Stimulated activated CD4-positive, alpha-beta T cell treated with anti-CD3 and anti-CD28 coated beads, TNF-alpha, amount 100 ng/mL, for 4 hours (primary cell): ENCODE measurements at regions not wholly inside any gene's neighbourhood (a gene's known extent, or its start where the extent isn't known, plus 50 kb on each side); places are given as distances from the start of the nearest gene placed in this dataset.
"Not testable (repeated sequence)": the region's sequence is repeated elsewhere in the genome, so short reads cannot be mapped to it uniquely, and the experiment has no call there.

Experiments used
- DNase-seq, 3 experiments: peaks; one replicate each; pipeline ENCODE4 v3.0.0-alpha.2; 2020; ENCODE audit warnings: low read depth in 3 of 3

DNA sequence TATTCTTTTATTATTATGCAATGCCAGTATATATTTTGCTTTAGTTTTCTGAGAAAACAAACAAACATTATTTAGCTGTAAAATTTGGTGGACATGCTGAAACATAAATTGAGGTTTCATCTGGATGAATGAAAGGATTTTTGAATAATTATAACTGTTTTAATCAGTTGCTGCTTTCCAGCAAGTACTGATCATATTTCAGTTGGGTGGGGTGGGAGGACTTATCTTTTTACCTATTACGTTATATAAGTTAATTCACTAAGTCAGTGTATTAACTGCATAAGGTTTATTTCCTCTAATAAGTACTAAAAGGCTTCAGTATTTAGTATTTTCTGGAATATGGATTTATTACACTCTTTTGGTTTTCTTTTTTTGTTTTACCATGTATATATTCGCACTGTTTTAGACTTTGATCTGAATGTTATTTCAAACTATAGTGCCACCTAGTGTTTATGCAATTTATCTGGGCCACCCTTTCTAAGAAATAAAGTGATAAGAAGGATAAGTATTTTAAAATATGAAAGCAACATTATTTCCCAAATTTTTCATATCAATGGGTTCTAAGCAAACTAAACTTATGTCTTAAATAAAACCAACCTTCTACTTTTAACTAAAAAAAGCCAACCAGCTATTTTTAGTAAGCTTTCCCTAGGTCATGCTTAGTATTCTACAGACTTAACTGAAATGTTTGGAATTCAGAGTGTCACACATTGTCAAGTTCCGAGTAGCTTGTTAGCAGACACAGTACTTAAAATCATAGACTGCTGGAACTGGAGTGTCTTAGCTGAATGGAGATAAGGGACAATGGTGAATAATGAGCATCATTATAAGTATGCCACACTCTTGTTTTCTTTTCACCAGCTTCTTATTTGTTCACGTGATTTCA, 105.4 kb upstream of the MCHR2 start:
- no peak for DNase-seq

GRCh38 chr6:100096936-100097335, 102.9 kb upstream of the MCHR2 start:
- DNase-seq = no peak

DNA sequence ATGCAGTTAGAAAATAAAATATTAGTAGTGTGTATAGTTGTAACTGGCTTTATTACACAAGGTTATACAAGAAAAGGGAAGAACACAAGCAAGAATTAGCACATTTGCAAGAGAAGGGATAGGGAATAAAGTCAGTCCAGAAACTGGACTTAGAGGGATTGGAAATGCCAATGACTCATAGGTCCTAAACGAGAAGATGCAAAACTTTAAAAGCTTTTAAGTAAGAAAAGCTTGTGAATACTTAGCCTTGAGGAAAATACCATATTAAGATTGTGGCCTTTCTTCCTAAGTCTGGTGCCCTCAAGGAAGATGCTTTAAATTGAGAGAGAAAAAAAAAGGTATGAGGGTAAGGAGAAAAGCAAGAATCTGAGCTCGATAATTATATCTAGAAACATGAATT, 102.3 kb upstream of the MCHR2 start:
- DNase-seq = no peak

- no peak for DNase-seq
These were observed 99.4 kb upstream of the MCHR2 start for GRCh38 chr6:100093405-100093804.

- no peak for DNase-seq
These were observed 94.0 kb upstream of the MCHR2 start for GRCh38 chr6:100088009-100088408.

DNA sequence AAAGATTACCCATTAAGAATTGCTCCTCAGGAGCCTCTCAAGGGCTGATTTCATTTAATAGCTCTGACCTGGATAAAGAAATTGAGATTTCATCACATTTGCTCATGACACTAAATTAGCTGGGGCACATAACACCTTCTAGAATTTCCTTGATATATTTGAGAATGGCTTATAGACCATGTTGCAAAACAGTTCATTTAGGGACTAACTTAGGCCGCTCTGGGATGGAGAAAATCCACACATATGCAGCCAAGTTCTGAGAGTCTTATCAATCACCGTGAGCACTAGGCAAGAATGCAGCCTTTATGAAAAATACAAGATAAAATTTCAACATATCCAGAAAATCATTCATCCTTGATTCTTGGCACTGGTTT, 91.0 kb upstream of the MCHR2 start:
- no peak for DNase-seq

GRCh38 chr6:100084316-100084990, 90.4 kb upstream of the MCHR2 start:
- no peak for DNase-seq

GRCh38 chr6:100078509-100078908, 84.5 kb upstream of the MCHR2 start:
- no peak for DNase-seq

- no peak for DNase-seq
These were observed 71.3 kb upstream of the MCHR2 start for GRCh38 chr6:100065348-100065747.

GRCh38 chr6:100062621-100063020, 68.6 kb upstream of the MCHR2 start:
- DNase-seq = no peak

DNA sequence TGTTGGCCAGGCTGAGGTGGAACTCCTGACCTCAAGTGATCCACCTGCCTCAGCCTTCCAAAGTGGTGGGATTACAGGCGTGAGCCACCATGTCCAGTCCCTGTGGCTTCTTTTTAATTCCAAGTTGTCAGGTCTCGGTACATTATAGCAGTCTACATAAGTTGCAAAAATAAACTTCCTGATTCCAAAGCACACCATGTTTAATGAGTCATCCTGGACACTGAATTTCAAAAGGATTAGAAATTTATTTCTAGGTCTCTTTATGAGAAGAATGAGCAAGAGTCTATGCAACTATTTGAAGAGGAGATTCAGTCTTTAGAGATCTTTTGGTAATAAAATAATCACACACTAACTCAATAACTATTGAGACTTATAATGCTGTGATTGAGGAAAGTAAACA, 63.9 kb upstream of the MCHR2 start:
- DNase-seq = no peak

DNA sequence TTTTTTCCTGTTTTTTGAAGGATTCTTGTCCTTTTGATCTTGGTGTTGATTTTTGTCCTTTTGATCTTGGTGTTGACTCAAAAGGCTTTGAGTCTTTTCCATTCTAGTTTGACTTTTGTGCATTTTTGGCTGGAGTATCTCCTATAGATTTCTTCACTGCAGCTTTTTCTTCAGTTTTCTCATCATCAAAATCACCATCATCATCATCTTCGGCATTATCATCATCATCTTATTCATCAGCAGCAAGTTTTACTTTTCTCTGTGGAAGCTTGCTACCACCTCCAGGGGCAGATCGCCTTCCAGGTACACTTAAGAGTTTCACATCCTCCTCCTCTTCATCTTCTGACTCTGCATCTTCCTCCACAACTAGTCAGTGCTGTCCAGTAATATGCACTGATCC, 56.5 kb upstream of the MCHR2 start:
- DNase-seq = no peak

DNA sequence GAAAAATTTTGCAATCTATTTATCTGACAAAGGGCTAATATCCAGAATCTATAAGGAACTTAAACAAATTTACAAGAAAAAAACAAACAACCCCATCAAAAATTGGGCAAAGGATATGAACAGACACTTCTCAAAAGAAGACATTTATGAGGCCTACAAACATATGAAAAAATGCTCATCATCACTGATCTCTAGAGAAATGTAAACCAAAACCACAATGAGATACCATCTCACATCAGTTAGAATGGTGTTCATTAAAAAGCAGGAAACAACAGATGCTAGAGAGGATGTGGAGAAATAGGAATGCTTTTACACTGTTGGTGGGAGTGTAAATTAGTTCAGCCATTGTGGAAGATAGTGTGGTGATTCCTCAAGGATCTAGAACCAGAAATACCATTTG, 49.9 kb upstream of the MCHR2 start:
- DNase-seq = not testable (repeated sequence)
